ENCODE measurements at regions not wholly inside any gene's neighbourhood (a gene's known extent, or its start where the extent isn't known, plus 50 kb on each side); places are given as distances from the start of the nearest gene placed in this dataset.

- Histone ChIP-seq H3K9me3 (replicated peaks; ENCODE audit: control insufficient read depth, insufficient read depth, low read length) (no peaks in the 10 kb centered on the region), H3K4me3 (no peak overlapping the region), H3K9ac (ENCODE audit: control insufficient read depth, insufficient read depth, low read length) (no peak overlapping the region), H2AFZ (ENCODE audit: control insufficient read depth, low read depth, low read length) (no peak overlapping the region), H3K79me2 (ENCODE audit: control insufficient read depth, insufficient read depth, low read length) (no peaks in the 10 kb centered on the region), H3K36me3 (ENCODE audit: control insufficient read depth in 2 of 2, insufficient read depth in 2 of 2, low read length in 1 of 2) (no peaks in the 10 kb centered on the region), H3K27ac (ENCODE audit: control insufficient read depth, insufficient read depth) (no peak overlapping the region), H3K4me2 (ENCODE audit: control insufficient read depth, insufficient read depth) (no peak overlapping the region), H4K20me1 (ENCODE audit: control insufficient read depth, insufficient read depth) (no peaks in the 10 kb centered on the region), H3K27me3 (replicated peaks in 1 of 2; ENCODE audit: control insufficient read depth in 2 of 2, insufficient read depth in 2 of 2, low read length in 1 of 2) (no peaks in the 10 kb centered on the region), H3K4me1 (ENCODE audit: control insufficient read depth, insufficient read depth, low read length) (no peaks in the 10 kb centered on the region)
- FAIRE-seq (no peak), ATAC-seq (no peak), DNase-seq (ENCODE audit: low read depth, low spot score) (no peak)
- WGBS (ENCODE audit: insufficient coverage, insufficient replicate concordance, low lambda C conversion rate, missing lambda C conversion rate), result 0% methylated on average over 3 of the region's 3 CpGs
- intact Hi-C loops (cut with micrococcal nuclease; ENCODE audit: unreplicated experiment) (no loop called here), in situ Hi-C loops (cut with MboI) (no loop called here)
- no TSS peak for BruUV-seq (replicated peaks)
- POLR2A ChIA-PET, result no interaction called here
- TF ChIP-seq IRF4 (IDR thresholded peaks at IDR 0.05; ENCODE audit: low read depth, low read length), result no peak
- no peak for TF ChIP-seq KDM1A (IDR thresholded peaks at IDR 0.05; ENCODE audit: borderline replicate concordance)
- no peak for TF ChIP-seq ATF2 (IDR thresholded peaks at IDR 0.05; ENCODE audit: low read length)
- no peak for TF ChIP-seq HDAC6 (IDR thresholded peaks at IDR 0.05; ENCODE audit: unreplicated experiment)
- TF ChIP-seq CREM (IDR thresholded peaks at IDR 0.05; ENCODE audit: low read depth), result no peak
- TF ChIP-seq DPF2 (IDR thresholded peaks at IDR 0.05), result no peak
- TF ChIP-seq SIN3A (IDR thresholded peaks at IDR 0.05; ENCODE audit: low read depth, low read length), result no peak
- TF ChIP-seq USF1 (IDR thresholded peaks at IDR 0.05; ENCODE audit: borderline replicate concordance, extremely low read length, insufficient read depth, low read depth, low read length), result no peak
- no peak for TF ChIP-seq RB1 (IDR thresholded peaks at IDR 0.05; ENCODE audit: borderline replicate concordance)
- no peak for TF ChIP-seq SUZ12 (IDR thresholded peaks at IDR 0.05; ENCODE audit: unreplicated experiment)
- TF ChIP-seq GATAD2B (conservative IDR thresholded peaks at IDR 0.05; ENCODE audit: low read depth), result no peak
- no peak for TF ChIP-seq SMC3 (IDR thresholded peaks at IDR 0.05; ENCODE audit: borderline replicate concordance, low read length)
- TF ChIP-seq POLR2AphosphoS2 (IDR thresholded peaks at IDR 0.05; ENCODE audit: low read depth, low read length), result no peak
- RAD21 ChIA-PET (ENCODE audit: unreplicated experiment), result no interaction called here
- SMC1A ChIA-PET (ENCODE audit: uncharacterized antibody, unreplicated experiment), result interaction anchor here (0.6 kb wide), 1 partner anchor 127 kb away, joined by 4 read pairs; no protein-coding TSS in a partner anchor
- CTCF ChIA-PET, result no interaction called here
These were observed 373.6 kb upstream of the CNTN3 start for GRCh38 chr3:74988095-74988494.

All from GM12878 (cell line).